Globus pallidus (tissue), 1 donor: ENCODE measurements at regions not wholly inside any gene's neighbourhood (a gene's known extent, or its start where the extent isn't known, plus 50 kb on each side); places are given as distances from the start of the nearest gene placed in this dataset.

Experiments used
- DNase-seq: peaks from one replicate; pipeline ENCODE4 v3.0.0-alpha.2; 2015; ENCODE audit warnings: low spot score

DNA sequence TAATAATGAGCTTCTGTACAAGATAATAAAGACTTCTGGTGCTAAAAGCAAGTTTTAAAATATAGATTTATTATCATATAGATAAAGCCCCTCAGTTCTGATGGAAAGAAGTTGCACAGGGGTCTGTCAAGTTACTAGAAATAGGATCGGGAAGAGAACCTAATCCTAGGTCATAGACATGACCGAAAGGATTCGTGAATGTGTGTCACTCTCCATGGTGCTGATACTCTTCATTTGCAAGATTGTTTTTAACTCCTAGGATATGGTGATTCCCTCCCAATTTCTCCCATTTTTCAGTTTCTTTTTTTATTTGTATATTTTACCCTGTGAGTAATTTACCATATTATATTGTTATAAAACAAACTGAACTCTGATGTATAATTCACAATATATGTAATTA is 58.9 kb upstream of the CTNNA2 start:
- no peak for DNase-seq

DNA sequence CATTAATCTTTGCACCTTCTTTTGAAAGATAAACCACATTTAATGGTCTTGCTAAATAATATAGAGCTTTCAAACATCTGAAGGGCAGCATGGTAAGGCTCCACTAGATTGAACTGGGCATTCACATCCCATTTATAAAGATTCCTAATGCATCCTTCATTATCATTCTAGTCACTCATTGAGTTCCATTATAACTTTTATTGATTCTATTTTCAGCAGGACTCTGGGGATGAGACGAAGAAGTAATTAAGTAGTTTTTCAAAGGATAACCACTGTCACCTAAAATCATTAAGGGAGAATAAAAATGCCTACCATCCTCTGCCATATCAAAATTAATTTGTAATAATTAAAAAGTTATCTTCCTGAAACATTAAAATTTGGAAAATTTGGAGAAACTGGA is 60.2 kb upstream of the CTNNA2 start:
- DNase-seq: no peak

DNA sequence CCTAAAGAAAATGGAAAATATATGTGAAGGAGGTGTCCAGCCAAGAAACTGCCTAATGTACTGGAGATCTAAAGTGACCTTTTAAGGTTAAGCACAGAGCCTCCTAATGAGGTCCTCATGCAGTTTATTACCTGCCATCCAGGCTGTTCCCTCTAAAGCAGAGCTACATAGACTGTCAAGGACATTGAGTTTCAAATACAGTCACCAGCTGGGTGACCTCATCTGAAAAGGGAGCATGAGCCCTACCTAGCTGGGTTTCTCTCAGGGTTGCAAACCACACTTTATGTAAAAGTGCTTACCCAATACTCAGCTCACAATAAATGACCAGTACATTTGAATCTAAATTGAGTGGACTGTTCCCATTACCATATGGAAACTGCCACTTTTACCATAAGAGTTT is 65.4 kb upstream of the CTNNA2 start:
- no peak for DNase-seq

DNA sequence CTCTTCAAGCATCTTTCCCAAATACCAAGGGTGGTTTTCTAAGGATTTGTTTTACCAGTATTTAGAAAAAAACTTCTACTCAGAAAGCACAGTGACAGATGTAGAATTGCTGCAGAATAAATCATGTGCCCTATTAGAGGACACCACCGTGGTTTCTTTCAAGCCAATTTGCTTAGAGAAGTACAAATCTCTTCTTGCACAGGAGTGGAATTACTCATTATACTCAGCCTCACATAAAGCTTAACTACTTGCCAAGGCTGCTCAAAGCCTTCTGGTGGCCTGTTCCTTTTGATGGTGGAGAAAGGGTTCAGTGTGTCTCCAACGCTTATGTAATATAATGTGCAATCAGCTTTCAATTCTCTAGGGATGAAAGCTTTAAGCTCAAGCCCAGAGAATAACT is 66.5 kb upstream of the CTNNA2 start:
- DNase-seq: peak; percentile 11

DNA sequence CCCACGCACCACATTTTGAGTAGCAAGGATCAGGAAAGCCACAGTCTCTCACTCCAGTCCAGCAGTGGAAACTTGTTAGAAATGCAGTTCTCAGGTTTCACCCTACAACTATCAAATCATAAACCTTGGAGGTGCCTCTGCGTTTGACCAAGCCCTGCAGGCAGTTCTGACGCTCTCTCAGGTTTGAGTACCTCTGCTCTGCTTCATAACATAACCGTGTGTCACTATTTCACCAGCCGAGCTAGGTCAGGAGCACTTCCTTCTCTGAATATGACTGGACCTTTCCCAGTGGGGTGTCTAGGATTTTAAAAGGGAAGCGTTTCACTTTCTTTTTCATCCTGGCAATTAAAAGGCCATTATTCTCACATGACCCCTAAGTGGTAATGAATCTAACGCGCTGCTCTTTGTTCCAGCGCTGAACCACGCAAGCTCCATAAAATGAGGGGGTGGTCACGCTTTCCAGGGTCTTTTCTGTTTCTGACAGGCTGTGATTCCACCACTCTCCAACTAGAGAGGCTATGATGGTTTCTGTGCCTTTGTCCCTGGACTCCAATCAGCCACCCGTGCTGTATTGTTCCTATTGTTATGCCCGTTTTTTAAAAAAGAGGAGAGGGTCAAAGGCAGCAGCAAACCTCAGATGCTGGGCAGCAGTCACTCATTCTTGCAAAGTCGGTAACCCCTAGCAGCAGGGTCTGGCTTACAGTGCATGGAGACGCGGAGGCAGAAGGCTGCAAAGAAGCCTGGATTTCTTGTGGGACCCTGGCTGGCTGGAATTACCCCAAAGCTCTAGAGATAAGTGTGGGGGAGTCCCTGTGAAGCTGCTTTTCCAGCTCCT is 75.2 kb upstream of the CTNNA2 start:
- DNase-seq: no peak

DNA sequence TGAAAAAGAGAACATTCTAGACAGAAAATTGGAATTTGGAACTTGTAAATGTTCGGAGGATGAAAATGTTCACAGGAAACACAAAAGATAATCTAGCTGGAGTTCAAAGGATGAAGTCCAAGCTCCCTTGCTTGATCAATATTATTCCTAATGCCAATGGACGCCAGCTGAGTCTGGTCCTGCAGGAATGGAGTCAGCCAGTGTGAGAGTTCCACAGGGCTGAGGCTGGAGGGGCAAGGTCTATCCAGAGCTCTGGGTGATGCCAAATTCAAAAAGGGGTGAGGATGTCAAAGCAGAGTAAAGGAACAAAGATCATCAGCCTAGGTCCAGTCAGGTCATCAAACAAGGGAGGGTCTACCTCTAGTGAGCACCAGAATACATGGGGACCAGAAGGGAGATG is 78.5 kb upstream of the CTNNA2 start:
- no peak for DNase-seq

DNA sequence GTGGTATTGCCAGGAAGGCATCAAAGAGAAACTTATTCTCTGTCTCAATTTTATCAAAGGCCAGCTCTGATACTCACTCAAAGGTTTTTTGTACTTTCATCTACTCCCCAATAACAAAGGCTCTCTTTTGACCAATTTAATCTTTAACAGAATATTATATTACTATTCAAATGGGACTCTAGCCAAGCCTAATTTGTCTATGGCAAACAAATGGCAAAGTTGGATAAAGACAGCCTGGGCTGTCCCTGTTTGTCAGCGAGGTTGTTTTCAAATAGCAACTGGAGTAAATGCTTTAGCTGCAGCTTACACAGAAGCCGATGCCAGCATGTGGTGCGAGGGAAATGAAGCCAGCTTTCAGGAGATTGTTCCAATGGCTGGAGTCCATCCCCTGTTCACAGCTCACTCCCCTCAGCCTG is 80.1 kb upstream of the CTNNA2 start:
- peak; percentile 73 for DNase-seq

- DNase-seq: no peak
Measured at GRCh38 chr2:79428745-79429144, 84.1 kb upstream of the CTNNA2 start.

GRCh38 chr2:79414690-79415089 is 98.2 kb upstream of the CTNNA2 start:
- no peak for DNase-seq

DNA sequence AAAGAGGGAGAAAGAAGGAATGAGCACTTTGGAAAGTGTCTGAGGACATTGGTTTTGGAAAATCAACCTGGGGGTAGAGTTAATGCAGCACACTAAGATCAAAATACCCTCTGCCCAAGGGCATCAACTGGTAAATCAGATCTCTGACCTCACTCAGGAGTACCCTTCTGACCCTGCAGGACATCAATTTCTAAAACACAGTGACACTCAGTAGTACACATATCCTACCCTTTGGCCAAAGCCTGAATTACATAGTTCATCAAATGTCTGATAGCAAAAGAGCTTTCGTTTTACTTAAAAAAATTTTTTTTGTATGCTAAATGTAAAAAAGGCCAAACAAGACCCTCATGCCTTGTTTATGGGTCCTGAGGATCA is 118.4 kb upstream of the CTNNA2 start:
- no peak for DNase-seq

DNA sequence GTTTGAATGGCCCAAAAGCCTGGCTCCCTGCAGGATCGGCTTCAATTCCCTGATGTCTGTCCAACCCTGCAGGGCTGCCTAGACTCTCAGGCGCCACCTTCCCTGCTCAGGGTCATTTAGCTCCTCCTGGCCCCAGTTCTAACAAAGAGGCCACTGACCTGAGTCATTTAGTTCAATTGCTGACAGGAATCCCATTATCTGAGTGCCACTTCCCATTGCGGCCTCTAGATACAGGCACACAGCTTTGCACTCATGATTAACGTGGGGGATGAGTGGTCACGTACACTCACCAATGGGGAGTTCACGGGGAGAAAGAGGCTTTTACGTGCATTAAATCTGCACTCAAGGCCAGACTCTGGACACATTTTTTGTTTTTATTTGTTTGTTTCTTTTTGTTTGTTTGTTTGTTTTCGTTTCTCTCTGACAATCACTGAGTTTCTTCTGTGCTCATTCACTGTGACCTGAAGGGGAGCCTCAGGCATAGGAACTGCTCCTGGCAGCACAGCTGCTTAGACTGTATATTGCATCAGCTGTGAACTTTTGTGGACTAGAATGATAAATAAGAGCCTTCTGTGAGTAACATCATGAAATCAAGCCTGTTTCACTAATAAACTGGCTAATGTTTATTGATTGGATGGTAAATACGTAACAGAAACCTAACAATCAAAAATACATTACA is 118.9 kb upstream of the CTNNA2 start:
- no peak for DNase-seq

DNA sequence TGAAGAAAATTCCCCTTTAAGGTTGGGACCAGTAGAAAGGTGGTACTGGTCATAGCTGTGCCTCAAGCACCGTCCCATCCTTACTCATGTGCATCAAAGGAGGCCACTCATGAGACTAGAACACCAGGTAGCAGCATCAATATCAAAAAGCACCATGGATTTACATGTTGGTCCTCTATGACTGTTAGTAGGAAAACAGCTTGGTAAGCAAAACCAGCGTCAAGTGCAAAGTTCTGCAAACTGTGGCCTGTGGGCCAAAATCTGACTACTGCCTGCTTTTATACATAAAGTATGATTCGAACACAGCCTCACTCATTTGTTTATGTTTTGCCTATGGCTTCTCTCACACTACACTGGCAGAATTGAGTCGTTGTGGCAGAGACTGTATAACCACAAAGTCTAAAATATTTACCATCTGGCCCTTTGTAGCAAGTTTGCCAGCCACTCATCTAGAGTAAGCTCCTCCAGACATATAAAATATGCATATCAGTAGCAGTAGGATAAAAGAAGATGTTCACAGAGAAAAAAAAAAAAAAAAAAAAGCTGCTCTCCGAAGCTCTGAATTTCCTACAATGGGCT is 119.7 kb upstream of the CTNNA2 start:
- no peak for DNase-seq

DNA sequence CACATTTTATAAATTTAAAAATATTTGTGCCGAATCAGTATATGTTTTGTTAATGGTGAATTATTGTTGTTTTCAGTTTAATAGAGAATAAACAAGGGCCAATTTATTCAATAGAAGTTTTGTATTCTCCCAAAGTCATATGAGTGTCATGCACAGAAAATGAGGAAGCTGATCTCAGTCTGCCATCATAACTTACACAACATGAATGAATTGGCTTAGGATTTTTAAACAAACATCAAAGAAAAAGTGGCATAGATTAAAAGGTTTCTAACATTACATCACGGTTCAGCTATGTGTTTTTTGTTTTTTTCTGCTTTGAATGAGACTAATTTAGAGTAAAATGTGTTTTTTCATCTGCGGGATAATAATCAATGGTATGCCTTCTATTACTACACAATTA is 123.4 kb upstream of the CTNNA2 start:
- no peak for DNase-seq

DNA sequence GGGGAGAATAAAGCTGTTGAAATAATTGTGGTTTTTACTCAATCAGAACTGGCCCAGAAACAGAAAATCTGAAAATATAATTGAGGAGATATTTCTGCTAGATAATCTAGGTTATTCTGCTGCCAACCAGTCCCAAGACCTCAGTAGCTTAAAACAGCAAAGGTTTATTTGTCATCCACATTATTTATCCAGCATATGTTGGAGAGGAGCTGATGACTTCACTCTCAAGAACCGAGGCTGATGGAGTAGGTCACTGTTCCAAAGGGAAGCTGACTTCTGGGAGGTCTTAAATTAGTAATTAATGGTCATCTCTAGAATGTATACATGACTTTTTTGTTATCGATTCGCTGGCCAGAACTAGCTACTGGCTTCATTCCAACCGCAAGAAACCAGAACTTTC is 124.8 kb upstream of the CTNNA2 start:
- no peak for DNase-seq

DNA sequence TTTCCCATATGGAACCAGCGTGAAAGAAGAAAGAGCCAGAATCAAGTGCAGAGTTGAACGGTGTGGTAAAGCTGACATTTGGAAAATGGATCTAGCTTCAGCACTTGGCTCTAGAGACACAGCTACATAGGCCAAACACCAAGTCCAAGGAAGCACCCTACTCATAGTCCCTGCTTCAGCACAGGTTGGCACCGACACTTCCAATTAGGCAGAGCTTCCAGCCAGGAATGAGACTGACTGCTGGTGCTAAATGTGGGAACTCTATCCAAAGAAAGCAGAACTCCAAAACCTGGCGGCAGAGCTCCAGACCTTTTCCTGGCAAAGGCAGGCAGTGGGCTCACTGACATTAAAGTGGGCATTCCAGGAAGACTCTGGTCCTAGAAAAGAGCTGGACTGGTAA is 125.4 kb upstream of the CTNNA2 start:
- no peak for DNase-seq

DNA sequence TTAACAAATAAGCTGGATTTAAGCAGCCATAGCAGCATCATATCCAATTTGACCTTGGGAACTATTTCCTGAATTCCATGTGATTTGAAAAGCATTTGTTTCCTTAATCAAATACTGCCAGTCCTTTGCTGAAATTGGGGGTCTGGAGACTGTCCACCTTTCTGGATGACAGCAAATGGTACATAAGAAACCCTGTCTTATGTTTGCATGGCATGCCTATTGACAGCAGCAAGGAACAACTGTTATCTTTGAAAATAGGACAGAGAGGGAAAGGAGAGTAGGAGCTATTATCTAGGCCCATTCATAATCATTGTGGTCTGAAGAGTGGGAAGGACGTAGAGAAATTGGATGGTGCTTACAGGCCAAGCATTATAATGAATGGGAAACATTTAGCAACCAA is 129.2 kb upstream of the CTNNA2 start:
- no peak for DNase-seq

DNA sequence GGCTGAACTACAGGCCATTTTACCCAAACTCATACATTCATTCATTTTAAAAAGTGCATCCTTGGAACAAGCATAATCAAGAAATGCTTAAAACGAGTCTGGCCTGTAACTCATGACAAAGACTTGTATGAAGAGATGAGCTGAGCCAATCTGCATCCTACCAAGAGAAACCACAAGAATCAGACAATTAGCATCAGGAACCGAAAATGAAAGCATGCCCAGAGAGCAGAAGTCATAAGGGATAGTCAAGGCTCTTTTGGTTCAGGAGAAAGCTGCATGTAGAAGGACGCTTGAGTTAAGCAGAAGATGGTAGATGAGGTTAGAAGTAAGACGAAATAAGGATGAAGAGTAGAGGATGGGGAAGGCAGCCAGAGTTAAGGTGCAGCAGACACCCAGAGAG is 137.0 kb upstream of the CTNNA2 start:
- DNase-seq: no peak

- peak; percentile 41 for DNase-seq
Measured at GRCh38 chr2:79373358-79374130, 139.3 kb upstream of the CTNNA2 start.

DNA sequence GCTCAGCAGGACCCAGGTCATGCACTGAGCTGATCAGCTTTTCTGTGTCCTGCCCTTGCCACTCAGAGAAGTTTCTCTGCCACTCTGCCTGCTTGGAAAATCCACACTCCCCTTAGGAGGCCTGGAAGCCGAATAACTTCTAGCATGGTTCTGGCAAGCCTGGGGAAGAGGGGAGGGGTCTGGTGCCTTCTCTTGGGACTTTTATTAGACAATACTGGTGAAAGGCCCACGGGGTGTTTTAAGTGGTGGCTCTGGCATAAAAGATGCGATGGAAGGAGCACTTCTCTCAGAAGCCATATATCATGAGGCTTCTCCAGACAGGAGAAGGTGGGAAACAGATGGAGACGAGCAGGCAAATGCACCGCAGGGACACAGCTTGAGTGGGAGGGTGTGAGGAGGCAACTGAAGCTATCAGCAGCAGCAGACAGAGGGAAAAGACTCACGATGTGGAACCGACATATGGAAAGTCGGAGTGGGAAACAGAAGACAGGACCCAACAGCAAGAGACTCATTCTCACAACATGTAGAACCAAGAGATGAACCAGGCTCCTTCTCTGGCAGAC is 141.8 kb upstream of the CTNNA2 start:
- no peak for DNase-seq

GRCh38 chr2:79369127-79369526 is 143.7 kb upstream of the CTNNA2 start:
- peak; percentile 65 for DNase-seq

GRCh38 chr2:79368116-79368630 is 144.7 kb upstream of the CTNNA2 start:
- no peak for DNase-seq

DNA sequence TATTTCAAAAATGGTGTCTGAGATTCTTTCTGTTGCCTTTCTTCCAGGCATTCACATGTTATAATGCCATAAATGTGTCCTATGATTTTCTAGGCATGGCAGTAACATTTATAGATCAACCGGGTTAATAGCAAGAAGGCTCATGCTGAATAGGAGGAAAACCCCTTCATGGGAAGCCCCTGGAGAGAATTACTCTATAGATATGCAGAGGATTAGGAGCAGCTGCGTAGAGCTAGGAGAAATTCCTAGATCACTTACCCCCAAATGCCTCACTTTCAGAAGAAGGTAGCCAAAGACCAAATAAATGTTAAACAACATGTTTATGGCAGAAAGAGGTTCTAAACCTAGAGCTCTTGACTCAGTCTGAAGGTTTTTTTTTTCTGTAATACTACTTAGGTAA is 153.4 kb upstream of the CTNNA2 start:
- DNase-seq: no peak
